ENCODE measurements at regions not wholly inside any gene's neighbourhood (a gene's known extent, or its start where the extent isn't known, plus 50 kb on each side); places are given as distances from the start of the nearest gene placed in this dataset.

DNA sequence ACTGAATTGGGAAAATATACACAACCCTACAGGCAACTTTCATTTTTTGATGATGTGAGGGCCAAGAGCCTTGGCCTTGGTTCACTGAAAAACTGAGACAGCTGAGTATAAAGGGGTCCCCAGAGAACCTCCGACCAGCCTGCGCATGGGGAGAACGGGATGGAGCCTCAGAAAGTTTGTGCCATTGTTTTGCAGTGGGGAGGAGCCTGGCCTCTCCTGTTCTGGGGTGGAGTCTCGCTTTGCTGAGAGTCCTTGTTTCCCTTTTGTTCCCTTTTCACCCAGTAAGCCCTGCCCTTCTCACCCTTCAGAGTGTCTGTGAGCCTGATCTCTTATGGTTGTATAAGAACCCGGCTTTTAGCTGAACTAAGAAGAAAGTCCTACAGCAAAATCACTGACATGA is 193.2 kb upstream of the AKR1E2 start:
- no peak for TF ChIP-seq POLR2A (IDR thresholded peaks at IDR 0.05; ENCODE audit: low read depth, low read length)
- no peak for TF ChIP-seq EZH2 (IDR thresholded peaks at IDR 0.05; ENCODE audit: borderline replicate concordance, low read depth, low read length, severe bottlenecking)
- no peak for TF ChIP-seq MAX (IDR thresholded peaks at IDR 0.05; ENCODE audit: insufficient read depth, insufficient read length)
